Activated CD4-positive, alpha-beta T cell treated with anti-CD3 and anti-CD28 coated beads for 36 hours (primary cell): ENCODE measurements at regions not wholly inside any gene's neighbourhood (a gene's known extent, or its start where the extent isn't known, plus 50 kb on each side); places are given as distances from the start of the nearest gene placed in this dataset.
A peak's percentile ranks its signal among the peaks of the same experiment; 100 is the strongest.
"Not testable (repeated sequence)": the region's sequence is repeated elsewhere in the genome, so short reads cannot be mapped to it uniquely, and the experiment has no call there.

Source experiments
- ATAC-seq: fragments of 200-7000 bp; cut with Tn5 transposase; one replicate; pipeline ENCODE4 v1.10.0; 2021; ENCODE audit warnings: mild to moderate bottlenecking, moderate library complexity
- CTCF ChIA-PET: fragments of 350-600 bp; sonication (Branson Sonifier 250); formaldehyde crosslinking; loops from one replicate; lab custom pipeline; 2021; ENCODE audit warnings: antibody characterized with exemption; lab: Charles Lee
- POLR2A ChIA-PET: fragments of 350-600 bp; sonication (Branson Sonifier 250); formaldehyde crosslinking; loops from one replicate; lab custom pipeline; 2021; ENCODE audit warnings: antibody characterized with exemption, inconsistent platforms; lab: Charles Lee
- DNase-seq: peaks from one replicate; pipeline ENCODE4 v3.0.0-alpha.2; 2020
- H3K27ac Mint-ChIP-seq: one replicate; pipeline ENCODE4 v1.8.0; 2021; ENCODE audit warnings: mixed read lengths
- H3K27me3 Mint-ChIP-seq: one replicate; pipeline ENCODE4 v1.8.0; 2021; ENCODE audit warnings: mixed read lengths
- H3K36me3 Mint-ChIP-seq: one replicate; pipeline ENCODE4 v1.8.0; 2021; ENCODE audit warnings: low read depth, mixed read lengths
- H3K4me1 Mint-ChIP-seq: one replicate; pipeline ENCODE4 v1.8.0; 2021; ENCODE audit warnings: mixed read lengths
- H3K4me3 Mint-ChIP-seq: one replicate; pipeline ENCODE4 v1.8.0; 2021; ENCODE audit warnings: mild to moderate bottlenecking, moderate library complexity, mixed read lengths
- H3K9me3 Mint-ChIP-seq: one replicate; pipeline ENCODE4 v1.8.0; 2021; ENCODE audit warnings: low read depth, mixed read lengths
- intact Hi-C, 2 experiments: fragments of 100-400 bp; cut with DNase I in 1 of 2; cut with micrococcal nuclease in 1 of 2; formaldehyde crosslinking; loops; one replicate each; pipeline versions ENCODE4 v1.14.2 to v1.15.1; 2022 to 2024; cut with DNase I, micrococcal nuclease

DNA sequence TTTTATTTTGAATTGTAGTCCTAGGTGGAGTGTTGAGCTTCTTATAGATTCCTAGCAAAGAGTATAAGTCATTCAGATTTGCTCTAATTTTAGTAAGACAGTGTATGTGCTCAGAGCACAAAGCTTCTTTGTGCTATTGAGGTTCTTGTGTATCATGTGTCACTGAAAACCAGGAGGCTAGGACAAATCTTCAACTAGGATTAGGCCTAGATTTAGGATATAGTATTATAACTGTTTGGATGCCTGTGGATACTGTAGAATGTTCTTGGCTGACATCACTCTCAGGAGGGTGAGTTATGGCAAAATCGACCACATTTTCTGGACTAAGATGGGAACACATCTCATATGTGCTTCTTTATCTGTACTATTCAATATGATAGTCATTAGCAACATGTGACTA lies 86.5 kb downstream of the DHRS2 start:
- H3K27me3 Mint-ChIP-seq, result no peaks in the 10 kb centered on the region
- ATAC-seq (no peak), DNase-seq (no peak)
- H3K4me1 Mint-ChIP-seq, result no peaks in the 10 kb centered on the region
- intact Hi-C loops, result no loop called here
- no peaks in the 10 kb centered on the region for H3K36me3 Mint-ChIP-seq
- ChIA-PET POLR2A (no interaction called here), CTCF (no interaction called here)
- no peak overlapping the region for H3K27ac Mint-ChIP-seq
- no peaks in the 10 kb centered on the region for H3K9me3 Mint-ChIP-seq
- no peak overlapping the region for H3K4me3 Mint-ChIP-seq

GRCh38 chr14:23723911-23724310 lies 87.7 kb downstream of the DHRS2 start:
- H3K4me1 Mint-ChIP-seq, result no peaks in the 10 kb centered on the region
- no peak for ATAC-seq
- H3K4me3 Mint-ChIP-seq, result no peak overlapping the region
- POLR2A ChIA-PET, result no interaction called here
- CTCF ChIA-PET, result interaction anchor here (0.8 kb wide), 1 partner anchor 187 kb away, joined by 3 read pairs; no protein-coding TSS in a partner anchor
- no peak for DNase-seq
- intact Hi-C loops, result no loop called here
- no peak overlapping the region for H3K27ac Mint-ChIP-seq
- no peaks in the 10 kb centered on the region for H3K9me3 Mint-ChIP-seq
- H3K27me3 Mint-ChIP-seq, result no peaks in the 10 kb centered on the region
- H3K36me3 Mint-ChIP-seq, result no peaks in the 10 kb centered on the region

DNA sequence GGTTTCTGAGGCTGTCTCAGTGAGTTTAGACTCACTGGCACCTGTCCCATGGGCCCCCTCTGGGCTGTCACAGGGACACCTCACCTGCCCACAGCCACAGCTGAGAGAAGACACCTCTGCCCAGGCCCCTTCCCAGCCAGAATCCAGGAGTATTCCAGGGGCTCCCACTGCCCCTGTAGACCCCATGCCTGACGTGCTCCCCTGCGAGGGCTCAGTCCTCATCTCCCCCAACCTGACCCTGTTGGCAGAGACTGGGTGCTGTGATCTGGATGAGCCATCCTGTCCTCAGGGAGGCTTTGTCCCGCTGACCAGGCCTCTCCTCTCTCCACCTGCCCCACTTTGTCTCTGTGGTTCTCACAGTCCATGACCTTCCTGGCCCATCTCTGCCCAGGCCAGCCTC lies 89.4 kb downstream of the DHRS2 start:
- POLR2A ChIA-PET, result no interaction called here
- intact Hi-C loops, result no loop called here
- CTCF ChIA-PET, result interaction anchor here (0.6 kb wide), 1 partner anchor 38 kb away, joined by 4 read pairs; no protein-coding TSS in a partner anchor
- Mint-ChIP-seq H3K4me3 (no peak overlapping the region), H3K27ac (no peak overlapping the region), H3K27me3 (peaks cover 4% of the 10 kb centered on the region), H3K9me3 (no peaks in the 10 kb centered on the region), H3K36me3 (no peaks in the 10 kb centered on the region), H3K4me1 (no peaks in the 10 kb centered on the region)
- no peak for ATAC-seq
- DNase-seq, result no peak

DNA sequence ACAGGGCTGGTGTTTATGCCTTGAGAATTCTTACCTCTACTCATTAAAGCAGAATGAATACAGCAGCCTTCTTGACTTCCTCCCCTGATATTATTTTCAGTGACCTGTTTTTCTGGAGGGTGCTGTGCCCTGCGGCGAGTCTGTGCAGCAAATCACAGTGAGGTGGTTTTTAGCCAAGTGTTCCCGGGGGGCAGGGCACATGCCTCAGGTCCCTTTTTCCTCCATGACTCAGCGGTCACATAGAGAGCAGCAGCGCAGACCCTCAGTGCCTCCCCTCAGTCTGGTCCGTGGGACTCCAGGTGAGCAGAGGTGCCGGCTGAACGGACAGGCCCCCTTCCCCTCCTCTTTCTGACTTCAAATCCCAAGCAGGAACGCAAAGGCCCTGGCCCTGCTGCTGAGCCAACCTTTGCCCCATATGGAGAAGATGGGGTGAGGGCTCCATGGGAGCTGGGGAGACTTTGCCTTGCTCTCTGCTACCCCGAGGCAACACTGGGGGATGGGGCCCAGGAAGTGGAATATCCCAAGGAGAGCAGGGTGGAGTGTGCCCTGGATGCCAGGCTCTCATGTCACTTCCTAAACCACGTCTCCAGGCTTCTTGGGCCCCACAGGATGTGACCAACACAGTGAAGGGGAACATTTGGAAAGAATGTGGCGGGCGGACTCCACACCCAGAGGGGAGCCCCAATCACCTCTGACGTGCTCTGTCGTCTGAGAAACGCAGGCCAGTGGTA lies 90.0 kb downstream of the DHRS2 start:
- intact Hi-C loops, result loop anchor here in 1 of 2 experiments (2.0 kb wide), 1 partner anchor 137 kb away; no protein-coding TSS in a partner anchor
- ATAC-seq (no peak), DNase-seq (no peak)
- ChIA-PET POLR2A (no interaction called here), CTCF (interaction anchor here (1.0 to 2.0 kb wide), 2 partner anchors 94 to 204 kb away, joined by 3 to 13 read pairs; no protein-coding TSS in a partner anchor)
- Mint-ChIP-seq H3K27me3 (peaks cover 4% of the 10 kb centered on the region), H3K36me3 (no peaks in the 10 kb centered on the region), H3K9me3 (no peaks in the 10 kb centered on the region), H3K4me1 (no peaks in the 10 kb centered on the region), H3K4me3 (no peak overlapping the region), H3K27ac (no peak overlapping the region)

GRCh38 chr14:23727566-23728335 lies 91.6 kb downstream of the DHRS2 start:
- Mint-ChIP-seq H3K4me3 (no peak overlapping the region), H3K9me3 (no peaks in the 10 kb centered on the region), H3K36me3 (no peaks in the 10 kb centered on the region), H3K27ac (no peak overlapping the region), H3K4me1 (no peaks in the 10 kb centered on the region), H3K27me3 (peaks cover 4% of the 10 kb centered on the region)
- ChIA-PET POLR2A (no interaction called here), CTCF (interaction anchor here (0.6 to 2.0 kb wide), 7 partner anchors 16 to 392 kb away, joined by 3 to 13 read pairs (median 4); no protein-coding TSS in a partner anchor)
- intact Hi-C loops, result loop anchor here (1.0 to 2.0 kb wide), 4 partner anchors 139 to 227 kb away; no protein-coding TSS in a partner anchor
- ATAC-seq, result peak; percentile 57
- no peak for DNase-seq

DNA sequence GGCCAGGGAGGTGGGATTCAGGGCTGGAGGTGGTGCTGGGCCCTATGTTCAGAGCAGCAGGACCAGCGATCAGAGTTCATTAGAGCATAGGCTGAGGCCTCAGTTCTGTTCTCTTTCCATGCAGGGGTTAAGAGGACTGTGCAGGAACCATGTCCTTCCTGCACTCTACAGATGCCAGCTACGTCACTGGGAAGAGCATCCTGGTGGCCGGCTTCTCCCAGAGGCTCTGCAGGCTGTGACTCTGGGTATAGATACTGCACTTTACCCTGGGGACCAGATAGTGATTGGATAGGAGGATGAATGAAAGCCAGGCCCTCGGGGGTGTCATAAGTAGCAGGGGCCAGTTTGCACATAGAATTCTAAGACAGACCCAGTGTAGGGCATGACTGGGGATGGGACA lies 92.6 kb downstream of the DHRS2 start:
- ATAC-seq (no peak), DNase-seq (no peak)
- Mint-ChIP-seq H3K4me3 (no peak overlapping the region), H3K4me1 (no peaks in the 10 kb centered on the region), H3K36me3 (no peaks in the 10 kb centered on the region), H3K27me3 (peaks cover 8% of the 10 kb centered on the region), H3K9me3 (no peaks in the 10 kb centered on the region), H3K27ac (no peak overlapping the region)
- intact Hi-C loops, result no loop called here
- ChIA-PET CTCF (interaction anchor here (0.6 to 1.1 kb wide), 3 partner anchors 22 to 391 kb away, joined by 3 to 5 read pairs (median 3); no protein-coding TSS in a partner anchor), POLR2A (no interaction called here)

GRCh38 chr14:23729720-23730387 lies 93.7 kb downstream of the DHRS2 start:
- Mint-ChIP-seq H3K36me3 (no peaks in the 10 kb centered on the region), H3K27me3 (peaks cover 11% of the 10 kb centered on the region), H3K4me1 (no peaks in the 10 kb centered on the region), H3K9me3 (no peaks in the 10 kb centered on the region), H3K4me3 (no peak overlapping the region), H3K27ac (no peak overlapping the region)
- ATAC-seq, result no peak
- intact Hi-C loops, result no loop called here
- DNase-seq, result no peak
- ChIA-PET POLR2A (no interaction called here), CTCF (interaction anchor here (1.1 kb wide), 1 partner anchor 304 kb away, joined by 3 read pairs; no protein-coding TSS in a partner anchor)

DNA sequence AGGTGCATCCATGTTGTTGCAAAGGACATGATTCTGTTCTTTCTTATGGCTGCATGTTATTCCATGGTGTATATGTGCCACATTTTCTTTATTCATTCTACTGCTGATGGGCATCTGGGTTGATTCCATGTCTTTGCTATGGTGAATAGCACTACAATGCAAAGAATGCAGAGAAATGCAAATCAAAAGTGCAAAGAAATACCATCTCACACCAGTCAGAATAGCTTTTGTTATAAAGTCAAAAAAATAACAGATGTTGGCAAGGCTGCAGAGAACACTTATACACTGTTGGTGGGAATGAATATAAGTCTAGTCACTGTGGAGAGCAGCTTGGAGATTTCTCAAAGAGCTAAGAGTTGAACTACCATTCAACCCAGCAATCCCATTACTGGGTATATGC lies 99.2 kb downstream of the DHRS2 start:
- Mint-ChIP-seq H3K36me3 (no peaks in the 10 kb centered on the region), H3K27ac (no peak overlapping the region), H3K4me3 (no peak overlapping the region), H3K27me3 (peaks cover 8% of the 10 kb centered on the region), H3K4me1 (no peaks in the 10 kb centered on the region), H3K9me3 (peaks cover 7% of the 10 kb centered on the region)
- POLR2A ChIA-PET, result no interaction called here
- no peak for ATAC-seq
- CTCF ChIA-PET, result no interaction called here
- DNase-seq, result no peak
- intact Hi-C loops, result no loop called here

- intact Hi-C loops, H3K4me1 Mint-ChIP-seq, ATAC-seq, H3K36me3 Mint-ChIP-seq, POLR2A ChIA-PET, H3K4me3 Mint-ChIP-seq, H3K9me3 Mint-ChIP-seq, H3K27ac Mint-ChIP-seq, DNase-seq: not testable (repeated sequence)
- H3K27me3 Mint-ChIP-seq, result peaks cover 18% of the 10 kb centered on the region
- CTCF ChIA-PET, result interaction anchor here (1.0 kb wide), 1 partner anchor 37 kb away, joined by 3 read pairs; no protein-coding TSS in a partner anchor
Observed at GRCh38 chr14:23744368-23744767, 108.2 kb downstream of the DHRS2 start.

- intact Hi-C loops, result no loop called here
- Mint-ChIP-seq H3K4me3 (no peak overlapping the region), H3K27me3 (peaks cover 10% of the 10 kb centered on the region), H3K27ac (no peak overlapping the region), H3K9me3 (no peaks in the 10 kb centered on the region), H3K4me1 (no peaks in the 10 kb centered on the region), H3K36me3 (no peaks in the 10 kb centered on the region)
- no peak for DNase-seq
- CTCF ChIA-PET, result interaction anchor here (0.5 kb wide), 1 partner anchor 21 kb away, joined by 3 read pairs; no protein-coding TSS in a partner anchor
- POLR2A ChIA-PET, result no interaction called here
- ATAC-seq, result no peak
Observed at GRCh38 chr14:23750357-23750756, 114.2 kb downstream of the DHRS2 start.

DNA sequence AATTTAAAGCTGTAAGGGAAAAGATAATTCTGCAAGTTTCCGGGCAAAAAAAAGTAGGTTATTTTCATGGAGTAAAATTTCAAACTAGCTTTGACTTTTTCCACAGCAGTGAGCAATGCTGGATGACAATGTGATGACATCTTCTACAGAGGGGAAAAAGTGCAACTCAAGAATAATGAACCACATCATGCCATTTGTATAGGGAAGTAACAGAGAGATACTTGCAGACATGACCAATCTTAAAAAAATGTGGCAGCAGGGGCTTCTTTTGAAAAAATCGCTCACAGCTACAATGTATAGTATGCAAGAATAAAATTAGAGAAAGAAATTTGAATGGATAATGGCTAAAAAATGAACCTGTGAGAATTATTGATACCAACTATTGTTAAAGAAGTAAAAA lies 115.5 kb downstream of the DHRS2 start:
- DNase-seq (no peak), ATAC-seq (no peak)
- peaks cover 10% of the 10 kb centered on the region for H3K27me3 Mint-ChIP-seq
- no peaks in the 10 kb centered on the region for H3K36me3 Mint-ChIP-seq
- H3K4me3 Mint-ChIP-seq, result no peak overlapping the region
- H3K27ac Mint-ChIP-seq, result no peak overlapping the region
- POLR2A ChIA-PET, result interaction anchor here (0.8 kb wide), 1 partner anchor 49 kb away, joined by 4 read pairs; no protein-coding TSS in a partner anchor
- no peaks in the 10 kb centered on the region for H3K4me1 Mint-ChIP-seq
- CTCF ChIA-PET, result interaction anchor here (1.2 kb wide), 1 partner anchor 17 kb away, joined by 3 read pairs; no protein-coding TSS in a partner anchor
- intact Hi-C loops, result no loop called here
- no peaks in the 10 kb centered on the region for H3K9me3 Mint-ChIP-seq
